DND-41 (cell line): ENCODE measurements at regions not wholly inside any gene's neighbourhood (a gene's known extent, or its start where the extent isn't known, plus 50 kb on each side); places are given as distances from the start of the nearest gene placed in this dataset.

Experiments
- CTCF ChIP-seq: IDR thresholded peaks from 2 replicates; pipeline ENCODE4 v1.5.1; 2012; ENCODE audit warnings: borderline replicate concordance, low read length, moderate library complexity, mild to moderate bottlenecking; ENCODE audit not compliant: poor library complexity, severe bottlenecking; ENCODE audit errors: extremely low read depth
- EZH2 ChIP-seq: IDR thresholded peaks from 3 replicates; pipeline ENCODE4 v1.6.1; 2012; ENCODE audit warnings: borderline replicate concordance, low read depth, mild to moderate bottlenecking, moderate library complexity, low read length, inconsistent platforms; ENCODE audit not compliant: severe bottlenecking

DNA sequence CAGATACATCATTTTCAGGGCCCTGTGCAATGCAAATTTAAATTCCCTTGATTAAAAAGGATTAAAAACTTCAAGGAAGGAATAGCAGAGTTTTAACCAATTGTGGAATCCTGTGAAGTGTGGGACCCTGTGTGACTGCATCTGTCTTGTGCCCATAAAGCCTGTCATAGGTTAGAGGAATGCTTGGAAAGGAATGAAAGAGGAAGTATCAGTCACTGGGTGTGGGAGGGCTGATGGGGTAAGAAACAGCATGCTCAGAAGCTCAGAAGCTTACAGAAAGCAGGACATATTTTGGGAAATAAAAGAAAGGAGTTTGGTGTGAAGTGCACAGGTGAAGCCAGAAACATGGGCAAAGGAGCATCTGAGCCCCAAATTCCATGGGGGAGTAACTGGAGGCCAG, 150.8 kb upstream of the ETV3 start:
- TF ChIP-seq CTCF (no peak), EZH2 (no peak)
